SH-SY5Y (cell line): ENCODE measurements at regions not wholly inside any gene's neighbourhood (a gene's known extent, or its start where the extent isn't known, plus 50 kb on each side); places are given as distances from the start of the nearest gene placed in this dataset.

Experiments
- GATA2 ChIP-seq: IDR thresholded peaks from 2 replicates; pipeline ENCODE4 v1.6.1; 2011; ENCODE audit warnings: mild to moderate bottlenecking, low read depth, low read length
- GATA3 ChIP-seq: IDR thresholded peaks from 2 replicates; pipeline ENCODE4 v1.6.1; 2011; ENCODE audit warnings: low read depth, mild to moderate bottlenecking, low read length, moderate library complexity

GRCh38 chr2:52383541-52383940, 1351.6 kb upstream of the NRXN1 start:
- TF ChIP-seq GATA2 (no peak), GATA3 (no peak)
